Stimulated activated naive CD8-positive, alpha-beta T cell treated with anti-CD3 and anti-CD28 coated beads, Interleukin-15, Interleukin-2, amounts not matched to agents 100 U/mL and 50 U/mL, for 24 hours (primary cell): ENCODE measurements at regions not wholly inside any gene's neighbourhood (a gene's known extent, or its start where the extent isn't known, plus 50 kb on each side); places are given as distances from the start of the nearest gene placed in this dataset.
"Not testable (repeated sequence)": the region's sequence is repeated elsewhere in the genome, so short reads cannot be mapped to it uniquely, and the experiment has no call there.

Source experiments
- ATAC-seq: fragments of 150-1000 bp; cut with Tn5 transposase; one replicate; pipeline ENCODE4 v1.10.0; 2021
- DNase-seq: peaks from one replicate; pipeline ENCODE4 v3.0.0; 2021

- DNase-seq (no peak), ATAC-seq (no peak)
Observed at GRCh38 chr15:54840621-54841398, 355.9 kb downstream of the RSL24D1 start.

GRCh38 chr15:54839379-54839778 is 357.4 kb downstream of the RSL24D1 start:
- ATAC-seq (no peak), DNase-seq (no peak)

GRCh38 chr15:54836052-54836795 is 360.5 kb downstream of the RSL24D1 start:
- no peak for DNase-seq
- ATAC-seq, result no peak

DNA sequence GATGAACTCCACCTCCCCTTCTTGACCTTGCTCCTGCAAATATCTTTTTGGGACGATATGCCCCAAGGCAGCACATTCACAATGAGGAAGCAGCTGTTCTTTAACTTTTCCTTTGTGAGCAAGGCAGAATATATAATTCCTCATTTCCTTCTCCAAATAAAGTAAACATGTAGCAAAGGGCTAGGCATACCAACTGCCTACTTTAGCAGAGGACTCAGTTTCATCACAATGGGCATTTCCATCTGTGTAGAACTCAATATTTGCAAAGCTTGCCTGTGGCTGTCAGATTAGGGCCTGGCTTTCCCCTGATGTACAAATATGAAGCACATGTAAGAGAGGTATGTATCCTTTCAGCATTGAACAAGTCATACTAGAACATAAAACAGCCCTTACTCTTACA is 366.9 kb downstream of the RSL24D1 start:
- ATAC-seq (no peak), DNase-seq (no peak)

GRCh38 chr15:54820811-54821210 is 375.9 kb downstream of the RSL24D1 start:
- no peak for ATAC-seq

GRCh38 chr15:54820098-54820497 is 376.6 kb downstream of the RSL24D1 start:
- DNase-seq, result no peak
- no peak for ATAC-seq

More at GRCh38 chr15:54820811-54821210, 375.9 kb downstream of the RSL24D1 start:
- no peak for DNase-seq

- ATAC-seq, result no peak
- DNase-seq, result no peak
Observed at GRCh38 chr15:54816401-54816800, 380.3 kb downstream of the RSL24D1 start.

- ATAC-seq (no peak), DNase-seq (no peak)
Observed at GRCh38 chr15:54815556-54815955, 381.2 kb downstream of the RSL24D1 start.

DNA sequence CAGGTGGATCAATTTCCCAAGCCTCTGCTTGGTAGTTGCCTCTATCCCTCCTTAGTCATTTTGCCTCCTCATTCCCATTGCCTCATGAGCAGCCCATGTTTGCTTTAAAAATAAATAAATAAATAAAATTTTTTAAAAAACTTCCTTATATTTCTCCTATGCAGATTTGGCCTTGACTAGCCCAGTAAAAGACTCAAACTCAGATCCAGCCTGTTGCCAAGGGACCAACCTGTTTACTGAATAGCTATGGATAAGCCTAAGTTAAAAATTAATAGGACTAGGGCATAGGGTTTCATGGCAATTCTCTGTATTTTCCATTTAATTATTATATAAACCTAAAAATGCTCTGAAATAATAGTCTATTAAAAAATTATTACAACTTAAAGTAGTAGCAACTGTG is 384.4 kb downstream of the RSL24D1 start:
- DNase-seq, result no peak
- no peak for ATAC-seq

- DNase-seq (no peak), ATAC-seq (no peak)
Observed at GRCh38 chr15:54810496-54810895, 386.2 kb downstream of the RSL24D1 start.

DNA sequence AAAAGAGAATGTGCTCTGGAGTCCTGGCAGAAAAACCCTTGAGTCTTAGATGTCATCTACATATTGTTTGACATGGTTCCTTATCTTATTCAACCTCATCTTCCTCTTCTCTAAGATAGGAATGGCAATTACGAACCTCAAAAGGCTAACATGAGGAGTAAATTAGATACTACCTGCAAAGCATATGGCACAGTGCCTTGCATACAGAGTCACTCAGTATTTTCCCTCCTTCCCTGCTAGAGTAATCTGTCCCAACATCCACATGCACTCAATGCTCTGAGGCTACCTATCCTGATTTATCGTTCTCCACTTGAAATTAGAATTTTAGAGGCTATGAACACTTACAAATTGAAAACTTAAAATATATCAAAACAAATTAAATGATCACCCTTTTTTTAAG is 386.7 kb downstream of the RSL24D1 start:
- DNase-seq (no peak), ATAC-seq (no peak)

- no peak for DNase-seq
- ATAC-seq, result no peak
Observed at GRCh38 chr15:54808321-54808720, 388.4 kb downstream of the RSL24D1 start.

- DNase-seq (no peak), ATAC-seq (no peak)
Observed at GRCh38 chr15:54803987-54804386, 392.8 kb downstream of the RSL24D1 start.

- peak; percentile 59 for ATAC-seq
Observed at GRCh38 chr15:54803134-54803808, 393.5 kb downstream of the RSL24D1 start.

DNA sequence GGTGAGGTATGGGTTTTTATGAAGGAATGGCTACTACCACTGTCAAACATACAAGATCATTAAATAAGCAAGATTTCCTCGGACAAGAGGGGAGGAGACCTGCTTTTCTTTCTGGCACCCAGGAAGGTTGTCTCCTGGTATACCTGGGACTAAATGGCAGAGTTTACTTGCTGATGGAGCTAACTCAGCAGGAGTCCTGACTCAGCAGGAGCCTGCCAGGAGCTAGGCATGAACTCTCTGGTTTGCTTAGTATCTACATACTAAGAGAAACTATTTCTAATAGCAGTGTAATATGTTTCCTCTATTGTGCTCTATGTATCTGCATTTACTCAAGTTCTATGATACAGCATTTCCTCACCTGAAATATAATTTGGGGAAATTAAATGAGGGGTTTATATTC is 404.2 kb downstream of the RSL24D1 start:
- DNase-seq (no peak), ATAC-seq (no peak)

More at GRCh38 chr15:54803134-54803808, 393.5 kb downstream of the RSL24D1 start:
- DNase-seq, result no peak

- ATAC-seq, result no peak
- no peak for DNase-seq
Observed at GRCh38 chr15:54790693-54791092, 406.0 kb downstream of the RSL24D1 start.

- DNase-seq, result no peak
- no peak for ATAC-seq
Observed at GRCh38 chr15:54789376-54789775, 407.4 kb downstream of the RSL24D1 start.

DNA sequence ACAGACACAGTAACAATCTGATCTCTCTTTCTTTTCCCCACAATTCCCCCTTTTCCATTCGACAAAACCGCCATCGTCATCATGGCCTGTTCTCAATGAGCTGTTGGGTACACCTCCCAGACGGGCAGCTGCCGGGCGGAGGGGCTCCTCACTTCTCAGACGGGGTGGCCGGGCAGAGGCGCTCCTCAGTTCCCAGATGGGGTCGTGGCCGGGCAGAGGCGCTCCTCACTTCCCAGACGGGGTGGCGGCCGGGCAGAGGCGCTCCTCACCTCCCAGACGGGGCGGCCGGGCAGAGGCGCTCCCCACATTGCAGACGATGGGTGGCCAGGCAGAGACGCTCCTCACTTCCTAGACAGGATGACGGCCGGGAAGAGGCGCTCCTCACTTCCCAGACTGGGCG is 415.5 kb downstream of the RSL24D1 start:
- not testable (repeated sequence) for DNase-seq, ATAC-seq

DNA sequence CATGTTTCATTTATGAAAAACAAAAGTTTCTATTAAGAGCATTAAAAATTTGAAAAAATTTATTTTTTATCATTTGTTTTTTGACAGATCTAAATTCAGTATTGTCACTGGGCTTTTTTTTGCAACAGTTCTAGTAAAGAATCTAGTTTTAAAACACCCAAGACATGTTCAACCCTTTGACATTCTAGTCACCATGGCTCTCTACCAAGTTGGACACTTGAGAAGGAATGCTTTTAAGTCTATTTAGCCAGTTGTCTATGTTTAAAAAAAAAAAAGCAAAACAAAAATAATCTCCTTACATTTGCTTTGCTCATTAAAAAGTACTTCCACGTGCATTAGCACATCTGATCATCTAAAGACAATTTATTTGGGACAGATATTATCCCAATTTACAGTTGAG is 417.5 kb downstream of the RSL24D1 start:
- ATAC-seq (no peak), DNase-seq (no peak)

DNA sequence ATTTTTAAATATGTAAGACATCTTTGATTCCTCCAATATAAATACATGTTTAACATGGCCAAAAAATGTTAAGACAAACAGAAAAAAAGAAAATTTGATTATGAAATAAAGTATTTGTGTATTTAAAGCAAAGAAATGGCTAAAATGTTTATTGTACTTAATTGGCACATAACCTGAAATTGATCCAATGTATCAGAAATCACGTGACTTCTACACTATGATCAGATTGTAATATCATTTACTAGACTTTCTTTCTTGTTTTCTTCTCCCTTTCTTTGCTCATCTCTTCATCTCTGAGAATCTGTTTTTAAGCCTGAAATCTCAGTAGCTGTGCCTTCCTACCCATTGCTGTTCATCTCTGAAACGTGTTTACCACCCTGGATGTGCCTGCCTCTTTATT is 420.3 kb downstream of the RSL24D1 start:
- DNase-seq (no peak), ATAC-seq (no peak)

- DNase-seq, result no peak
- ATAC-seq, result no peak
Observed at GRCh38 chr15:54772663-54773062, 424.1 kb downstream of the RSL24D1 start.

- DNase-seq, ATAC-seq: not testable (repeated sequence)
Observed at GRCh38 chr15:54749461-54749860, 447.3 kb downstream of the RSL24D1 start.
